GM12872 (cell line): ENCODE measurements at regions not wholly inside any gene's neighbourhood (a gene's known extent, or its start where the extent isn't known, plus 50 kb on each side); places are given as distances from the start of the nearest gene placed in this dataset.

Source experiments
- CTCF ChIP-seq: IDR thresholded peaks from 3 replicates; pipeline ENCODE4 v1.5.1; 2011; ENCODE audit warnings: low read depth, mild to moderate bottlenecking, low read length, moderate library complexity; ENCODE audit not compliant: insufficient read depth

GRCh38 chr12:24222968-24223367 lies 273.5 kb upstream of the SOX5 start:
- no peak for TF ChIP-seq CTCF

- no peak for TF ChIP-seq CTCF
Observed at GRCh38 chr12:24212496-24212895, 263.0 kb upstream of the SOX5 start.

- TF ChIP-seq CTCF, result no peak
Observed at GRCh38 chr12:24206621-24207020, 257.2 kb upstream of the SOX5 start.

GRCh38 chr12:24201258-24201970 lies 251.9 kb upstream of the SOX5 start:
- TF ChIP-seq CTCF, result no peak

GRCh38 chr12:24200010-24200409 lies 250.5 kb upstream of the SOX5 start:
- no peak for TF ChIP-seq CTCF

GRCh38 chr12:24198936-24199671 lies 249.6 kb upstream of the SOX5 start:
- TF ChIP-seq CTCF, result no peak

- no peak for TF ChIP-seq CTCF
Observed at GRCh38 chr12:24198070-24198469, 248.6 kb upstream of the SOX5 start.
